ENCODE measurements at regions not wholly inside any gene's neighbourhood (a gene's known extent, or its start where the extent isn't known, plus 50 kb on each side); places are given as distances from the start of the nearest gene placed in this dataset.

- no peak for DNase-seq
Observed at GRCh38 chr13:107367258-107367657, 799.3 kb upstream of the ARGLU1 start.

- DNase-seq = no peak
Observed at GRCh38 chr13:107365466-107366215, 797.7 kb upstream of the ARGLU1 start.

GRCh38 chr13:107364658-107365057, 796.7 kb upstream of the ARGLU1 start:
- no peak for DNase-seq

GRCh38 chr13:107361666-107362065, 793.7 kb upstream of the ARGLU1 start:
- DNase-seq = no peak

GRCh38 chr13:107360010-107360409, 792.1 kb upstream of the ARGLU1 start:
- no peak for DNase-seq

- no peak for DNase-seq
Observed at GRCh38 chr13:107358866-107359265, 790.9 kb upstream of the ARGLU1 start.

- no peak for DNase-seq
Observed at GRCh38 chr13:107351305-107351704, 783.4 kb upstream of the ARGLU1 start.

GRCh38 chr13:107348925-107349324, 781.0 kb upstream of the ARGLU1 start:
- DNase-seq = no peak

GRCh38 chr13:107348471-107348870, 780.5 kb upstream of the ARGLU1 start:
- DNase-seq = no peak

- no peak for DNase-seq
Observed at GRCh38 chr13:107347641-107348369, 779.9 kb upstream of the ARGLU1 start.

GRCh38 chr13:107342747-107343146, 774.8 kb upstream of the ARGLU1 start:
- DNase-seq = no peak

GRCh38 chr13:107339209-107339608, 771.3 kb upstream of the ARGLU1 start:
- DNase-seq = no peak

- no peak for DNase-seq
Observed at GRCh38 chr13:107332188-107332587, 764.3 kb upstream of the ARGLU1 start.

- no peak for DNase-seq
Observed at GRCh38 chr13:107331359-107331758, 763.4 kb upstream of the ARGLU1 start.

- no peak for DNase-seq
Observed at GRCh38 chr13:107330484-107330883, 762.5 kb upstream of the ARGLU1 start.

- DNase-seq = no peak
Observed at GRCh38 chr13:107329991-107330390, 762.1 kb upstream of the ARGLU1 start.

GRCh38 chr13:107324416-107325204, 756.7 kb upstream of the ARGLU1 start:
- no peak for DNase-seq

- DNase-seq = no peak
Observed at GRCh38 chr13:107322228-107322627, 754.3 kb upstream of the ARGLU1 start.

- DNase-seq = no peak
Observed at GRCh38 chr13:107305178-107305577, 737.2 kb upstream of the ARGLU1 start.

- no peak for DNase-seq
Observed at GRCh38 chr13:107301724-107302374, 733.9 kb upstream of the ARGLU1 start.

- DNase-seq = no peak
Observed at GRCh38 chr13:107299717-107300116, 731.8 kb upstream of the ARGLU1 start.

- no peak for DNase-seq
Observed at GRCh38 chr13:107296804-107297203, 728.9 kb upstream of the ARGLU1 start.

Data from activated CD4-positive, alpha-beta T cell treated with anti-CD3 and anti-CD28 coated beads for 48 hours (primary cell).